A673 (cell line): ENCODE measurements at regions not wholly inside any gene's neighbourhood (a gene's known extent, or its start where the extent isn't known, plus 50 kb on each side); places are given as distances from the start of the nearest gene placed in this dataset.
"Not testable (repeated sequence)": the region's sequence is repeated elsewhere in the genome, so short reads cannot be mapped to it uniquely, and the experiment has no call there.

ENCODE experiments used
- BruUV-seq: library from RNA; stranded (reverse); fragments of 400-500 nt; replicated peaks from 2 replicates; lab custom pipeline; 2021; lab: Mats Ljungman, UMichigan
- CTCF ChIA-PET: fragments of 300-600 bp; sonication (Branson Sonifier 250); formaldehyde crosslinking; loops from one replicate; lab custom pipeline; 2022; ENCODE audit warnings: antibody characterized with exemption; lab: Charles Lee
- POLR2A ChIA-PET: fragments of 300-600 bp; sonication (Branson Sonifier 250); formaldehyde crosslinking; loops from one replicate; lab custom pipeline; 2022; ENCODE audit warnings: antibody characterized with exemption; ENCODE audit not compliant: low non-redundant PET; lab: Charles Lee
- DNase-seq: peaks from one replicate; pipeline ENCODE4 v3.0.0-alpha.2; 2015; ENCODE audit warnings: low spot score
- H3K27ac ChIP-seq: fragments of 200-600 bp; sonication (generic); 2 replicates; pipeline ENCODE4 v1.5.1; 2016; ENCODE audit warnings: mixed run types, low read depth, mild to moderate bottlenecking, mixed read lengths, antibody characterized with exemption, low read length; ENCODE audit not compliant: poor library complexity, severe bottlenecking
- H3K27me3 ChIP-seq: fragments of 200-600 bp; sonication (generic); replicated peaks from 2 replicates; pipeline ENCODE4 v1.6.1; 2017; ENCODE audit warnings: mixed run types, low read depth, mild to moderate bottlenecking, mixed read lengths, antibody characterized with exemption, low read length; ENCODE audit not compliant: insufficient read depth, poor library complexity
- H3K36me3 ChIP-seq: fragments of 200-600 bp; sonication (generic); 2 replicates; pipeline ENCODE4 v1.6.1; 2016; ENCODE audit warnings: mixed run types, mild to moderate bottlenecking, mixed read lengths, antibody characterized with exemption, low read length; ENCODE audit not compliant: insufficient read depth, poor library complexity, severe bottlenecking
- H3K4me1 ChIP-seq: fragments of 200-600 bp; sonication (generic); 2 replicates; pipeline ENCODE4 v1.6.1; 2017; ENCODE audit warnings: mixed run types, mild to moderate bottlenecking, mixed read lengths, antibody characterized with exemption, low read length; ENCODE audit not compliant: insufficient read depth, poor library complexity, severe bottlenecking
- H3K4me3 ChIP-seq: fragments of 200-600 bp; sonication (generic); 2 replicates; pipeline ENCODE4 v1.5.1; 2016; ENCODE audit warnings: low read depth, mixed run types, mild to moderate bottlenecking, mixed read lengths, low read length; ENCODE audit not compliant: poor library complexity, severe bottlenecking
- H3K9me3 ChIP-seq: fragments of 200-600 bp; sonication (generic); 2 replicates; pipeline ENCODE4 v1.6.1; 2016; ENCODE audit warnings: mixed run types, low read depth, mild to moderate bottlenecking, mixed read lengths, antibody characterized with exemption, low read length; ENCODE audit not compliant: poor library complexity, severe bottlenecking
- EZH2 ChIP-seq: fragments of 200-600 bp; sonication (generic); IDR thresholded peaks from 2 replicates; pipeline ENCODE4 v1.6.1; 2017; ENCODE audit warnings: borderline replicate concordance, low read depth, mild to moderate bottlenecking, mixed read lengths, antibody characterized with exemption, low read length; ENCODE audit not compliant: poor library complexity, severe bottlenecking
- intact Hi-C: fragments of 100-400 bp; cut with micrococcal nuclease; formaldehyde crosslinking; loops from one replicate; pipeline ENCODE4 v1.10.0; 2022; ENCODE audit not compliant: unreplicated experiment
- TF ChIP-seq, protein P1 (sequence below): fragments of 300-800, 200-600 bp; sonication (generic); conservative IDR thresholded peaks from 2 replicates; pipeline ENCODE4 v1.5.1; 2017; ENCODE audit warnings: low read depth, mild to moderate bottlenecking, antibody characterized with exemption, low read length, moderate library complexity, mixed read lengths

DNA sequence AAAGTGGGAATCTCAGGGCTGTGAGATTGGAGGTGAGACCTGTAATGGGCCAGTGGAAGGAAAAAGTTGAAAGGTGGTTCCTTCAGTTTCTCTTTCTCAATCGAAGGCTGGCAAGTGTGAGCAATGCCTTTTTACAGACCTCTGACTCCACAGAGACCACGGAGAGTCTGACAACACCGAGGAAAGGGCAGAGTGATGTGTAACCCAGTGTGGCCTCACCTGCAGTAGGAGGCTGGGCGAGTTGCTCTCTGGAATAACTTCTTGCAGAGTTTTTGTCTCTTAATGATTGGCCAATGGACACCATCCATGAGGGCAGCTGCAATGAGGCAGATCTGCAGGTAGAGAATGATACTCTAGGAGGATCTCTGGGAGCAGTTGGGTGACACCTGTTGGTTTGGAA is 115.8 kb downstream of the CRYBB2 start:
- H3K9me3 ChIP-seq: not testable (repeated sequence)
- intact Hi-C loops: loop anchor here (2.0 to 10.0 kb wide), 2 partner anchors 132 to 260 kb away; no protein-coding TSS in a partner anchor

DNA sequence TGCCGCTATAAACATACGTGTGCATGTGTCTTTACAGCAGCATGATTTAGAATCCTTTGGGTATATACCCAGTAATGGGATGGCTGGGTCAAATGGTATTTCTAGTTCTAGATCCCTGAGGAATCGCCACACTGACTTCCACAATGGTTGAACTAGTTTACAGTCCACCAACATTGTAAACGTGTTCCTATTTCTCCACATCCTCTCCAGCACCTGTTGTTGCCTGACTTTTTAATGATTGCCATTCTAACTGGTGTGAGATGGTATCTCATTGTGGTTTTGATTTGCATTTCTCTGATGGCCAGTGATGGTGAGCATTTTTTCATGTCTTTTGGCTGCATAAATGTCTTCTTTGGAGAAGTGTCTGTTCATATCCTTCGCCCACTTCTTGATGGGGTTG is 121.1 kb downstream of the CRYBB2 start:
- H3K27me3 ChIP-seq, H3K36me3 ChIP-seq, DNase-seq, BruUV-seq, H3K4me1 ChIP-seq, H3K4me3 ChIP-seq, H3K27ac ChIP-seq, intact Hi-C loops, POLR2A ChIA-PET, CTCF ChIA-PET, H3K9me3 ChIP-seq: not testable (repeated sequence)

More for the DNA sequence above, 115.8 kb downstream of the CRYBB2 start:
- H3K27ac ChIP-seq, H3K27me3 ChIP-seq, H3K4me1 ChIP-seq, POLR2A ChIA-PET, H3K36me3 ChIP-seq, CTCF ChIA-PET, H3K4me3 ChIP-seq, DNase-seq, BruUV-seq: not testable (repeated sequence)

DNA sequence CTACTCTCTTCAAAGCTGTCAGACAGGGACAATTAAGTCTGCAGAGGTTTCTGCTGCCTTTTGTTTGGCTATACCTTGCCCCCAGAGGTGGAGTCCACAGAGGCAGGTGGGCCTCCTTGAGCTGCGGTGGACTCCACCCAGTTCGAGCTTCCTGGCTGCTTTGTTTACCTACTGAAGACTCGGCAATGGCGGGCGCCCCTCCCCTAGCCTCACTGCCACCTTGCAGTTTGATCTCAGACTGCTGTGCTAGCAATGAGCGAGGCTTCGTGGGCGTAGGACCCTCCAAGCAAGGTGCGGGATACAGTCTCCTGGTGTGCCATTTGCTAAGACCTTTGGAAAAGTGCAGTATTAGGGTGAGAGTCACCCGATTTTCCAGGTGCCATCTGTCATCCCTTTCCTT is 124.9 kb downstream of the CRYBB2 start:
- CTCF ChIA-PET, H3K36me3 ChIP-seq, H3K4me3 ChIP-seq, DNase-seq, H3K9me3 ChIP-seq, POLR2A ChIA-PET, H3K27ac ChIP-seq, H3K4me1 ChIP-seq, H3K27me3 ChIP-seq, intact Hi-C loops, BruUV-seq: not testable (repeated sequence)

DNA sequence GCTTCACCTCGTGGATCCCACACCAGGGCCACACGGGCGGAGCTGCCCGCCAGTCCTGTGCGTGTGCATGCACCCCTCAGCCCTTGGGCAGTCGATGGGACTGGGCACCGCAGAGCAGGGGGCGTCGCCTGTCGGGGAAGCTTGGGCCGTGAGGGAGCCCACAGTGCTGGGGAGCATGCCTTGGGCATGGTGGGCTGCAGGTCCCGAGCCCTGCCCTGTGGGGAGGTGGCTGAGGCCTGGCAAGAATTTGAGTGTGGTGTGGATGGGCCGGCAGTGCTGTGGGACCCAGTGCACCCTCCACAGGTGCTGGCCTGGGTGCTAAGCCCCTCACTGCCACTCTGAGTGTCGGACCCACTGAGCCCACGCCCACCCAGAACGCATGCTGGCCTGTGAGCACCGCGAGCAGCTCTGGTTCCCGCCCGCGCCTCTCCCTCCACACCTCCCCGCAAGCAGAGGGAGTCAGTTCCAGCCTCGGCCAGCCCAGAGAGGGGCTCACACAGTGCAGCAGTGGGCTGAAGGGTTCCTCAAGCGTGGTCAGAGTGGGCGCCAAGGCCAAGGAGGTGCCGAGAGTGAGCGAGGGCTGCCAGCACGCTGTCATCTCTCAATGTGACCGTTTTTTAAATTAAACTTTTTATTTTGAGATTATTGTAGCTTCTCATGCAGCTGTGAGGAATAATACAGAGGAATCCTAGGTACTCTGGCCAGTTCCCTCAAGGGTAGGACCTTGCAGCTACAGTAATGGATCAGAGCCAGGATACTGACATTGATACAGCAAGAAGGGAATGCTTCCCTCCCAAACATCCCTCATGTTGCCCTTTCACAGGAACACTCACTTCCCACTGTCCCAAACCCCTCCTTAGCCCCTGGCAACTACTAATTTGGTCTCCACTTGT is 127.7 kb downstream of the CRYBB2 start:
- no peak for TF ChIP-seq EZH2
- TF ChIP-seq, protein P1, sequence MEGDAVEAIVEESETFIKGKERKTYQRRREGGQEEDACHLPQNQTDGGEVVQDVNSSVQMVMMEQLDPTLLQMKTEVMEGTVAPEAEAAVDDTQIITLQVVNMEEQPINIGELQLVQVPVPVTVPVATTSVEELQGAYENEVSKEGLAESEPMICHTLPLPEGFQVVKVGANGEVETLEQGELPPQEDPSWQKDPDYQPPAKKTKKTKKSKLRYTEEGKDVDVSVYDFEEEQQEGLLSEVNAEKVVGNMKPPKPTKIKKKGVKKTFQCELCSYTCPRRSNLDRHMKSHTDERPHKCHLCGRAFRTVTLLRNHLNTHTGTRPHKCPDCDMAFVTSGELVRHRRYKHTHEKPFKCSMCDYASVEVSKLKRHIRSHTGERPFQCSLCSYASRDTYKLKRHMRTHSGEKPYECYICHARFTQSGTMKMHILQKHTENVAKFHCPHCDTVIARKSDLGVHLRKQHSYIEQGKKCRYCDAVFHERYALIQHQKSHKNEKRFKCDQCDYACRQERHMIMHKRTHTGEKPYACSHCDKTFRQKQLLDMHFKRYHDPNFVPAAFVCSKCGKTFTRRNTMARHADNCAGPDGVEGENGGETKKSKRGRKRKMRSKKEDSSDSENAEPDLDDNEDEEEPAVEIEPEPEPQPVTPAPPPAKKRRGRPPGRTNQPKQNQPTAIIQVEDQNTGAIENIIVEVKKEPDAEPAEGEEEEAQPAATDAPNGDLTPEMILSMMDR: no peak
- BruUV-seq: no TSS peak
- H3K27ac ChIP-seq: no peak overlapping the region
- H3K4me1 ChIP-seq: no peaks in the 10 kb centered on the region
- ChIA-PET CTCF (no interaction called here), POLR2A (no interaction called here)
- no peaks in the 10 kb centered on the region for H3K27me3 ChIP-seq
- DNase-seq: no peak
- H3K9me3 ChIP-seq: no peaks in the 10 kb centered on the region
- H3K4me3 ChIP-seq: no peak overlapping the region
- H3K36me3 ChIP-seq: peaks cover 9% of the 10 kb centered on the region
- intact Hi-C loops: no loop called here
